ENCODE measurements at regions not wholly inside any gene's neighbourhood (a gene's known extent, or its start where the extent isn't known, plus 50 kb on each side); places are given as distances from the start of the nearest gene placed in this dataset.

DNA sequence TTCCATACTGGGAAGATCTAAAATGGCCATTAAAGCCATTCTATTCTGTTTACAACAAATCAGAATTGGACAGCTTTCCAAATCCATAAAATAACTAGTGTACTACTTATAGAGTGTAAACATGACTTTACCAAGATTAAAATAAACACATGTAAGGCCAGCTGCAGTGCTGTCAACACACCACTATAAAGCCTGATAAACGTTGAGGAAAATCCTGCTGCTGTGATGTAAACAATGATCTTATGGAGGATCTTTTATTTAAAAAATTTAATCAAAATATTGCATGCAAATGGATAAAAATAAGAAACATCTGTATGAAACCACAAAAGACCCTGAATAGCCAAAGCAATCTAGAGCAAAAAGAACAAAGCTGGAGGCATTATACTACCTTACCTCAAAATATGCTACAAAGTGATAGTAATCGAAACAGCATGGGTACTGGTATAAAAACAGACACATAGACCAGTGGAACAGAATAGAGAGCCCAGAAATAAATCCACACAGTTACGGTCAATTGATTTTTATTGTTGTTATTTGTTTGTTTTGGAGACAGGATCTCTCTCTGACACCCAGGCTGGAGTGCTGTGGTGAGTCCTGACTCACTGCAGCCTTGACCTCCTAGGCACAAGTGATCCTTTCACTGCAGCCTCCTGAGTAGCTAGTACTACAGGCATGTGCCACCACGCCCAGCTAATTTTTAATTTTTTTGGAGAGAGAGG lies 428.8 kb upstream of the C2CD4B start:
- POLR2A ChIA-PET (ENCODE audit: unreplicated experiment) = no interaction called here
- intact Hi-C loops (cut with micrococcal nuclease; ENCODE audit: unreplicated experiment) = no loop called here
- peak in 1 of 2 experiments; percentile 61 for DNase-seq

DNA sequence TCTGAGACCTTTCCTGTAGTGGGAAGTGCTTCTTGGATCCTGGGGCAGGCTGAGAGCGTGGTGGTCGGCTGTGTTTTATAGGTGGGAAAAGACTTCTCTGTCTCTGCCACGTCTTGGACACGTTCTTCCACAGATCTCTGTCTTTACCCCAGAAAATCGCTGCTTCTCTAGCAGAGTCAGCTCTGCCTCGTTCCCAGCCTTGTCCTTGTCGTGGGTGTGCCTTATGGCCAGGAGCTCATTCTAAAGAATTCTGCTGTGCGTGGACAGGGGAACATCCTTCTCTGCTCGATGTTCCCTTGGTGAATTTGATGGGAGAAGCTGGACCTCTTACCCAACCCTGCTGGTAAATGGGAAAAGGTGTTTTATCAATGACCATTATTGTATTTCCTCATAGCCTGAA lies 433.1 kb upstream of the C2CD4B start:
- H2AFZ ChIP-seq = no peak overlapping the region
- no peak overlapping the region for H3K4me2 ChIP-seq
- no peaks in the 10 kb centered on the region for H3K9me2 ChIP-seq (ENCODE audit: insufficient read depth)
- ChIA-PET POLR2A (ENCODE audit: unreplicated experiment) (no interaction called here), CTCF (no interaction called here)
- intact Hi-C loops (cut with micrococcal nuclease; ENCODE audit: unreplicated experiment) = no loop called here
- peaks cover 29% of the 10 kb centered on the region for H3K4me1 ChIP-seq (replicated peaks; ENCODE audit: insufficient read depth)
- no peak for DNase-seq
- no peaks in the 10 kb centered on the region for H3K9me3 ChIP-seq (ENCODE audit: insufficient read depth, low read depth)
- no peaks in the 10 kb centered on the region for H3K79me2 ChIP-seq (ENCODE audit: low read depth)
- TF ChIP-seq, protein P1, sequence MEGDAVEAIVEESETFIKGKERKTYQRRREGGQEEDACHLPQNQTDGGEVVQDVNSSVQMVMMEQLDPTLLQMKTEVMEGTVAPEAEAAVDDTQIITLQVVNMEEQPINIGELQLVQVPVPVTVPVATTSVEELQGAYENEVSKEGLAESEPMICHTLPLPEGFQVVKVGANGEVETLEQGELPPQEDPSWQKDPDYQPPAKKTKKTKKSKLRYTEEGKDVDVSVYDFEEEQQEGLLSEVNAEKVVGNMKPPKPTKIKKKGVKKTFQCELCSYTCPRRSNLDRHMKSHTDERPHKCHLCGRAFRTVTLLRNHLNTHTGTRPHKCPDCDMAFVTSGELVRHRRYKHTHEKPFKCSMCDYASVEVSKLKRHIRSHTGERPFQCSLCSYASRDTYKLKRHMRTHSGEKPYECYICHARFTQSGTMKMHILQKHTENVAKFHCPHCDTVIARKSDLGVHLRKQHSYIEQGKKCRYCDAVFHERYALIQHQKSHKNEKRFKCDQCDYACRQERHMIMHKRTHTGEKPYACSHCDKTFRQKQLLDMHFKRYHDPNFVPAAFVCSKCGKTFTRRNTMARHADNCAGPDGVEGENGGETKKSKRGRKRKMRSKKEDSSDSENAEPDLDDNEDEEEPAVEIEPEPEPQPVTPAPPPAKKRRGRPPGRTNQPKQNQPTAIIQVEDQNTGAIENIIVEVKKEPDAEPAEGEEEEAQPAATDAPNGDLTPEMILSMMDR (conservative IDR thresholded peaks at IDR 0.05) = no peak
- TF ChIP-seq EZH2 (IDR thresholded peaks at IDR 0.05; ENCODE audit: low read depth) = no peak
- H3K36me3 ChIP-seq (ENCODE audit: low read depth) = no peaks in the 10 kb centered on the region
- H3K4me3 ChIP-seq = no peak overlapping the region
- no peak overlapping the region for H3K27ac ChIP-seq
- BruUV-seq (replicated peaks) = no TSS peak
- H3K27me3 ChIP-seq (ENCODE audit: insufficient read depth, low read depth) = no peaks in the 10 kb centered on the region
- H3F3A ChIP-seq (ENCODE audit: insufficient read depth, low read depth) = no peaks in the 10 kb centered on the region; the same call in 1 of the 2 replicates
- H4K20me1 ChIP-seq (ENCODE audit: insufficient read depth) = no peaks in the 10 kb centered on the region

More for the DNA sequence above, 428.8 kb upstream of the C2CD4B start:
- Histone ChIP-seq H3K79me2 (ENCODE audit: low read depth) (no peaks in the 10 kb centered on the region), H3K4me1 (replicated peaks; ENCODE audit: insufficient read depth) (peaks cover 13% of the 10 kb centered on the region; the same call in 1 of the 2 replicates), H3K27ac (no peak overlapping the region), H3K4me3 (no peak overlapping the region), H3K9me3 (ENCODE audit: insufficient read depth, low read depth) (no peaks in the 10 kb centered on the region), H3K9me2 (ENCODE audit: insufficient read depth) (no peaks in the 10 kb centered on the region), H3K27me3 (ENCODE audit: insufficient read depth, low read depth) (no peaks in the 10 kb centered on the region), H3F3A (ENCODE audit: insufficient read depth, low read depth) (no peaks in the 10 kb centered on the region), H2AFZ (no peak overlapping the region), H4K20me1 (ENCODE audit: insufficient read depth) (no peaks in the 10 kb centered on the region), H3K4me2 (no peak overlapping the region), H3K36me3 (ENCODE audit: low read depth) (no peaks in the 10 kb centered on the region)
- TF ChIP-seq, protein P1 (conservative IDR thresholded peaks at IDR 0.05) = no peak
- TF ChIP-seq EZH2 (IDR thresholded peaks at IDR 0.05; ENCODE audit: low read depth) = no peak
- CTCF ChIA-PET = no interaction called here
- no TSS peak for BruUV-seq (replicated peaks)

DNA sequence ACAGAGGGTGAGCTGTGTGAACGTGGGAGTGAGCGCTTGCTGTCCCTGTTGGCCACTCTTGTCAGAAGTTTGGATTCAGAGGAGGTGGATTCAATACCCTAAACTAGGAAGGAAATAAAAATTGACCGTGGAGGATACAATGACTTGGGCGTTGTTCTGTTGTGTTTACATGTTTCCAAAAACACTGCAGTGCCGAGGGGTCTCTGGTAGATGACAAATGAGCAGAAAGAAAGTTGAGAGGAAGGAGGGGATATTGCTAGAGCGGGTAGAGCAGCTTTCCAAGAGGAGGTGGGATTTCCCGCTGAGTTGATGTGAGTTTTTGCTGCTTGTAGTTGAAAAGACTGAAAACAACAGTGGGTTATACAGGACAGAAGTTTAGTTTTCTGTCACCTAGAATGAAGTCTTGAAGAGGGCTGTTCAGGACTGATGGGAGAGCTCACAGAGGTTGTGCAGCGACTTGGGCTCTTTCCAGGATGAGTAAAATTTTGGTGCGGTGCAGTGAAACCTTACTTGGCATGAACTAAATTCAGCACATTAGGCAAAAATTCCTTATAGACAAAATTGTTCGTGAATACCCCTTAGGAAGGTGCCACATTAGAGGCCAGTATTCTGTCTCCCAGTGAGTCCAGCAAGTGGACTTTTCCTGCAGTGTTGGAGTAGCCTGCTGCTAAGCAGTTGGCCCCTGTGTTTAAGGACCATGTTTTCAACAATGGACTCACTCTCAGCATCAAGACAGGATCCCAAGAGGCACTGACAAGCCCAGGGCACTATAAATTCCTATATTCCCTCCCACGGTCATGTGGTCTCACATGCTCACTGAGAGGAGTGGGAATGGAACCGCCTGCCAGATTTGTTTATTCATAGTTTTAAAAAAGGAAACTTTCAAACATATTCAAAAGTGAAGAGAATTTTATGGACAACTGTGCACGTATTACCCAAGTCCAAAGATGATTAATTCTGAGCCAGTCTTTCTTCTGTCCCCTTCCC lies 435.0 kb upstream of the C2CD4B start:
- TF ChIP-seq EZH2 (IDR thresholded peaks at IDR 0.05; ENCODE audit: low read depth) = no peak
- TF ChIP-seq, protein P1 (conservative IDR thresholded peaks at IDR 0.05) = no peak
- Histone ChIP-seq H3F3A (ENCODE audit: insufficient read depth, low read depth) (peaks cover 5% of the 10 kb centered on the region; the same call in 1 of the 2 replicates), H3K27ac (no peak overlapping the region), H3K4me1 (replicated peaks; ENCODE audit: insufficient read depth) (peaks cover 36% of the 10 kb centered on the region), H2AFZ (no peak overlapping the region), H3K4me2 (no peak overlapping the region), H3K79me2 (ENCODE audit: low read depth) (no peaks in the 10 kb centered on the region), H3K36me3 (ENCODE audit: low read depth) (no peaks in the 10 kb centered on the region), H3K27me3 (ENCODE audit: insufficient read depth, low read depth) (no peaks in the 10 kb centered on the region), H3K9me3 (ENCODE audit: insufficient read depth, low read depth) (no peaks in the 10 kb centered on the region), H3K9me2 (ENCODE audit: insufficient read depth) (no peaks in the 10 kb centered on the region), H4K20me1 (ENCODE audit: insufficient read depth) (no peaks in the 10 kb centered on the region), H3K4me3 (no peak overlapping the region)
- no TSS peak for BruUV-seq (replicated peaks)
- intact Hi-C loops (cut with micrococcal nuclease; ENCODE audit: unreplicated experiment) = loop anchor here (10.0 kb wide), 1 partner anchor 445 kb away; the partner anchor contains the start of gene TPM1
- CTCF ChIA-PET = no interaction called here
- DNase-seq = no peak
- POLR2A ChIA-PET (ENCODE audit: unreplicated experiment) = no interaction called here
